22Rv1 (cell line): ENCODE measurements at regions not wholly inside any gene's neighbourhood (a gene's known extent, or its start where the extent isn't known, plus 50 kb on each side); places are given as distances from the start of the nearest gene placed in this dataset.

ENCODE experiments used
- CTCF ChIP-seq: fragments of 450-650 bp; IDR thresholded peaks from 2 replicates; pipeline ENCODE4 v1.5.1; 2017; ENCODE audit warnings: mild to moderate bottlenecking
- ZFX ChIP-seq: fragments of 450-650 bp; IDR thresholded peaks from 2 replicates; pipeline ENCODE4 v1.6.1; 2017; ENCODE audit warnings: antibody characterized with exemption, borderline replicate concordance

- TF ChIP-seq CTCF = no peak
- TF ChIP-seq ZFX = no peak
Measured at GRCh38 chr11:103805688-103806009, 230.8 kb upstream of the DDI1 start.
